ENCODE measurements at regions not wholly inside any gene's neighbourhood (a gene's known extent, or its start where the extent isn't known, plus 50 kb on each side); places are given as distances from the start of the nearest gene placed in this dataset.
"Not testable (repeated sequence)": the region's sequence is repeated elsewhere in the genome, so short reads cannot be mapped to it uniquely, and the experiment has no call there.

DNA sequence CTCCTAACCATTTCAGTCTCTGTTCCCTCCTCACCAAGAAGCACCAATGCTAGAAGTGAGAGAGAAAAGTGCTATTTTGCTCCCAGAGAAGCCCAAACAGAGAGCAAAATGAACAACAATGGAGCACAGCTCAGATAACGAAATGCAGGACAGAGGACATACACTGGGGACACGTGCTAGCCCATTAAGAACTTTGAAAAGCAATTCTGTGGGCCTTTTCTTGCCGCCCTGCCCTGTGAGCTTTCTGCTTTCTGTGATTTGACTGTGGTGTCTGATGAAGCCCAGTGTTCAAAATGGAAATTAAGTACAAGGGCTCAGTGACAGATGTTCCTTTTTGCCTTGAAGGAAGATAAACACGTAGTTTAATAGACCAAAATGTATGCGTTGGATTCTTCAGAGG is 130.8 kb downstream of the S1PR1 start:
- no peak for DNase-seq (ENCODE audit: low read depth in 2 of 2)

DNA sequence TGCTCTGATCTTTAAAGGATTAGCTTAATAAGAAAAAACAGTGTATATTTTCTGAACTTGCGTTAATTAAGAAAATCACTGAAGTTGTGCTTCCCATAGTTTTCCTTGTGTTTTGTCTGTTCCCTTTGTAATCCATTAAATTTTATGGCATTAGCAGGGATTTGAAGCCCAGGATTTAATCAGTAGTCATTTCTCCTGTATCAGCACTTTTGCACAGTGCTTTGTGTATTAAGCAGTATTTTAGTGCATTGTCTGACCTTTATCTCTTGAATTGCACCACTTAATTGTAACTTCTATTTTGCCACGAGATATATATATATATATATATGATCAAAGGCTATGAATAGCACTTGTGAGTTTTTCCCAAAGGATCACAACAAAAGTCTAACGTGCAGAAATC is 133.7 kb downstream of the S1PR1 start:
- no peak for DNase-seq (ENCODE audit: low read depth in 2 of 2)

DNA sequence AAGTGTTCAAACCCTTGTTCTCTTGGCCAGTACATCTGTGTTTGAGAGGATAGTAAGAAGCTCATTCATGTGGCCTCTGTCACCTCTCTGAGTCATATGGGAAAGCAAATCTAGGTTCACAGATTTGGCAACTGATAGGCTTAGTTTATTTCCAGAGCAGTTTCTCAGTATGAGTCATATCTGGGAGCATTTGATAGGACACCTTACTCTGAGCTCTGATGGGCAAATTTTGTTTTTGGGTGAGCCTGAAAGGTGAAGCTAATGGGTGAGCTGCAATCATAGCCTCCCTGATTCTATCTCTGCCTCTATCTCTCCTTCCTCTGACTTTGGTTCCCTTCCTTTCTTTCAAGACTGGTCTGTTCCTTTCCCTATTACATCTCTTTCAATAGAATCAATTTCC is 134.4 kb downstream of the S1PR1 start:
- DNase-seq (ENCODE audit: low read depth in 2 of 2), result no peak

DNA sequence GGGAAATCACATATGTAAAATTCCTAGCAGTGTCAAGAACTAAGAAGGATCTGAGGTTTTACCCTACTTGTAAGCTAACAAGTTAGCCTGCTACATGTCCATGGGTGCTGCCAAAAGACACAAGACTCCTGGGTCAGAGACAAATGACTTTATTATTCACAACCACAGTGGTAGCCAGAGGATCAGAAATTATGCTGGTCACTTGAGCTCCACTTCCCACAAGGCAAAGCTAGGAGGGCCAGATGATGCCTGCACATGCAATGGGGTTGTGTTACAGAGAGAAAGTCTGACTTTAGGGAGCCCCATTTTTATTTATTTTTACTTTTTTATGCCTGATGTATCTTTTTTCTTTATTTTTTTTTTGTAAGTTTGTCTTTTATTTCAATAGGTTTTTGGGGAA is 136.8 kb downstream of the S1PR1 start:
- no peak for DNase-seq (ENCODE audit: low read depth in 2 of 2)

DNA sequence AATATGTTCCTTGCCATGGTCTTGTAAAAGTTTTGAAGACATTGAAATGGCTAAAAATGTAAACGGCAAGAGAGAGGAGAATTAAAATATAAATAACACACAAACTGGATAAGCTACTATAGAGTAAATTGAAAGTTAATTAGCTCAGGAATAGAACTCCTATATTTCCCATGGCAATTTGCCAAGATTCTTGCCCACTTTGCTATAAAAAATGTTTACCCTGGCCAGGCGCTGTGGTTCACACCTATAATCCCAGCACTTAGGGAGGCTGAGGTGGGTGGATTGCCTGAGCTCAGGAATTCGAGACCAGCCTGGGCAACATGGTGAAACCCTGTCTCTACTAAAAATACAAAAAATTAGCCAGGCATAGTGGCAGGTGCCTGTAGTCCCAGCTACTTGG is 138.6 kb downstream of the S1PR1 start:
- not testable (repeated sequence) for DNase-seq (ENCODE audit: low read depth in 2 of 2)

DNA sequence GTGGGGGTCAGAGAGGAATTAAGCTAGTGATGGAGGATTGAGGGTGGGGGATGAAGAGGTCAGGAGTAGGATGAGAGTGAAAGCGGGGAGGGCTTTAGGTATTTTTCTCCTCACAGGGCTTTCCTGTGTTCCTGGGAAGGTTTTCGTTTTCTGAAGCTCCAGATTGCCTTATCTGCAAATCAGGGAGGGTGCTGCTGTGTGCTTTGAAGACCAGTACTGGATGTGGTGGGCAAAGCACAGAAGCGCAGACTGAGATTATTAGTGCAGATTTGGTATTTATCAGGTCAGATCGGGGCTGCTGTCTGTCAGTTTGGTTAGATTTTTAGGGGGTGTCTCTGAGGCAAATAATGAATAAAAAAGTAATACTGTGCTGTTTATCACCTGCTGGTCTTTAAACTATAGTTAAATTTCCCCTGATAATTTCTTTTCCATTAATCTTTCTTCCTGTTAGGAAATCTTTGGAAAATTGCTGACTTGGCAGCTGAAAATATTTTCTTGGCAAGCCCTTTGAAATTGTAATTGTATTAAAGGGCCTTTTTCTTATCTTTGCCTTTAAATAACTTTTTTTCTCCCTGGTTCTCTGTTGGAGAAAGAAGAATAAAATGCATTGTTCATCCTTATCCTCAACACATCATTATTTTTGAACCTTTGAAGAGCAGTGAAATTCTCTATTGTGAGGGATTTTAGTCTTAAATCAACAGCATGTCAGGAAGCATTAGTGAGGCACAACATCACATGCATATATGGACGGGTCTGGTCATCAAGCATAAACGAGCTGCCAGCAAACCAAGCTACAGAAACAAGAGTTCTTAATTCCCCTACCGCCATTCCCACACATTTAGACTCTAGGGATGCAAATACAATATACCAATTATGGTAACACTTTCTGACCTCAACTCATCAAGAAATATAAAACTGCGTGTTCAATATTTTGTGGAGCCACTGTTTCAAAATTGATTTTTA is 139.6 kb downstream of the S1PR1 start:
- DNase-seq (ENCODE audit: low read depth in 2 of 2), result no peak

DNA sequence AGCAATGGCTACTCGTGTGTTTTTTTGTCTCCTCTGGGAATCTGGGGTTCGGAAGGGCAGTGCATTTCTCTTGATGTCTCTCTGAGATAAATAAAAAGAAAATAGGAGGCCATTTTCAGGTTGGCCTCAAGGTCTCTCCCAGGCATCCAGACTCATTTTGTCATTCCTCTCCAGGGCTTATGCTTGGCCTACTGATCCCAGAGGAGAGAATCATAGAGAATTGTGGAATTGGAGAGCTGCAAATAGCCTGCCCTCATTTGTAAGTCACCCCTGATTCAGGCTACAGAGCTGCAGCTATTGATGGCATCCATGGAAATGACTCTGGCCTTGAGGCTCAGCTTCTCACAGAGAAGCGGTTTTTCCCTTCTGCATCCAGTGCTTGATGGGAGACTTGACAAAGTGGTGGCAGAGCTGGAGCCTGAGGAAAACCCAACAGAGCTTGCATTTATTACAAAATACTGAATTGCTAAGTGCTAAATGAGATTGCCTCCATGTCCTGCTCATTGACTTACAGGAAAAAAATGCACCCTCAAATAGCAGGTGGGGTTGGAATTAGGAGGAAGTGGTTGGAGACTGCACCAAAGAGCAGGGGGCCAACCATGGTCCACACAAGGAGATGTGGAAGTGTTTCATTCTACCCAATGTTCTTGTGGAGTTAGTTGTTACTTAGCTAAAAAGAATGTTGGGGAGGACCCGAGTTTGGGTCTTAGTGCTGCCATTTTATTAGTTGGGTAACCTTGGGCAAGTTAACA is 140.4 kb downstream of the S1PR1 start:
- DNase-seq (ENCODE audit: low read depth in 2 of 2), result no peak

DNA sequence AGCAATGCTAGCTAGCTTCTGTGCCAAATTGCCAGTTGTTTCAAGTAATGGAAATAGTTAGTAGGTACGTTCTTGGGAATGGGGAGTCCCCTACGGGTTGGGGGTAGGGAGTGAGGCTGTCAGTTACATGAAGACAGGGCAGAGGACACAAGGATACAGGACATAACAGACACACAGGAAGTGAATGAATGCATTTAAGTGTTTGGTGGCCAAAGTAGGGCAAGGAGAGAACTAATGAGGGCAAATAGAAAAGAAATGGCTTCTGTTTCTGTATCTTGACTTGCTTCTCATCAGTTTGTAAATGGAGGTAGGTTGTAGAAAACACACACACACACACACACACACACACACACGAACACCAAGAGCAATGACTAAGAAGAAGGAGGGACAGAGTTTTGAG is 142.2 kb downstream of the S1PR1 start:
- DNase-seq (ENCODE audit: low read depth in 2 of 2), result no peak

DNA sequence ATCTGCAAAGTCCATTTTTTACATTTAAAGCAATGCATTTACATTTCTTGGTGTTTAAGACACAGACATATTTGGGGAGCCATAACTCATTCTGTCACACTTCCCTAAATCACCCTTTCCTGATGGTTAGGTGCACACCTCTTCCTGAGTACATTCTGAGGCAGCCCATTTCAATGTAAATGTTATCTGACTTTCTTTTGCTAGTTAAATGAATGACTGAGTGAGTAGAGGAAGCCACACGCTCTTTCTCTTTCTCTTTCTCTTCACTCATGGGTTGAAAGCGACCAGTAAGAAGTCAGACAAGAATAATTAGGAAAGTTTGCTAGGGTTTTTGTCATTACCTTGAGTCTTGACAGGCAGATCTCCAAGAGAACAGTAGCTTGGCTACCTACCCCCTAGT is 143.1 kb downstream of the S1PR1 start:
- no peak for DNase-seq (ENCODE audit: low read depth in 2 of 2)

DNA sequence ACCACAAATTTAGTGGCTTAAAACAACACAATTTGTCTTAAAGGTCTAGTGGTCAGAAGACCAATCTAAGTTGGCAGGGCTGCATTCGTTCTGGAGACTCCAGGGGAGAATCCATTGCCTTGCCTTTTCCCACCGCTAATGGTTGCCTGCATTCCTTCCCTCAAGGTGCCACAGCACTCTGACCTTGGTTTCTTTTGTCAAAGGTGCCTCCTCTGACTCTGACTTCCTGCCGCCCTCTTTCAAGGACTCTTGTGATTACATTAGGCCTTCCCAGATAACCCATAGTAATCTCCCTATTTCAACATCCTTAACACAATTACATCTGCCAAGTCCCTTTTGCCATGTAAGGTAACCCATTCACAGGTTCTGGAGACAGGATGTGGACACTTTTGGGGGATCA is 145.3 kb downstream of the S1PR1 start:
- no peak for DNase-seq (ENCODE audit: low read depth in 2 of 2)

DNA sequence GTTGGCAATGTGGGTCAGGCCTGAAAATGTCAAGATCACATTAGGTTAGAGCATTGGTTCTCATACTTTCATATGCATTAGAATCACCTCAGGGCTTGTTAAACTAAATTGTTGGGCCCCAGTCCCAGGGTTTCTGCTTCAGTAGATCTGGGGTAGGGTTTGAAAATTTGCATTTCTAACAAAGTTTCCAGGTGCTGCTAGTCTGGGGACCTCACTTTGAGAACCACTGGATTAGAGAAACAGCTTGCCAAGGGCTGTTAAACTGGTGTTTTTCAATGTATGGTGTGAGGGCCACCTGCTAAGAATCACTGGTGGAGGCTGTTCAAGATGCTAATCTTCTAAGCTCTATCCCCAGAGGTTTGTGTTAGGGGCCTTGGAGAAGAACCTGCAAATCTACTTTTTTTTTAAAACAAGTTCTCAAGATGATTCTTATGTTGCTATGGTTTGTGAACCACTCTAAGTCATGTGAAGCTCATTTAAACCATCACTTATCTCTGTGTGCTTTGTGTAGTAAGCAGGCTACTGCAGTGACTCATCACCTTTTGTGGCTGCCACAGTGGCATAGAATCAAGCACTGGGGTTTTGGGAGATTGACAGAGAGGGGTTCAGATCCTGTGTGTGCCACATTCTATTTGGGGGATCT is 152.2 kb downstream of the S1PR1 start:
- no peak for DNase-seq (ENCODE audit: low read depth in 2 of 2)

DNA sequence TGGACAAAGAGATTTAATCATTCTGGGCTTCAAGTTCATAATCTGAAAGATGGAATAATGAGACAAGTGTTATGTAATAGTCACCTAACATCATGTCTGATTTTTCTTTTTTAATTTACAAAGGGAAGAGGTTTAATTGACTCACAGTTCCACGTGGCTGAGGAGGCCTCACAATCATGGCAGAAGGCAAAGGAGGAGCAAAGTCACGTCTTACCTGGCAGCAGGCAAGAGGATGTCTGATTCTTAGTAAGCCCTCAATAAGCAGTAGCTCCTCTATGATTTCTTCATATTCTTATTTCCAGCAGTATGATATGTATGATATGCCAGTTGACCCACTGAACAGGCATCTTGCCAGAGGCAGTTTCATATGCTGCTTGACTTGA is 152.7 kb downstream of the S1PR1 start:
- no peak for DNase-seq (ENCODE audit: low read depth in 2 of 2)

DNA sequence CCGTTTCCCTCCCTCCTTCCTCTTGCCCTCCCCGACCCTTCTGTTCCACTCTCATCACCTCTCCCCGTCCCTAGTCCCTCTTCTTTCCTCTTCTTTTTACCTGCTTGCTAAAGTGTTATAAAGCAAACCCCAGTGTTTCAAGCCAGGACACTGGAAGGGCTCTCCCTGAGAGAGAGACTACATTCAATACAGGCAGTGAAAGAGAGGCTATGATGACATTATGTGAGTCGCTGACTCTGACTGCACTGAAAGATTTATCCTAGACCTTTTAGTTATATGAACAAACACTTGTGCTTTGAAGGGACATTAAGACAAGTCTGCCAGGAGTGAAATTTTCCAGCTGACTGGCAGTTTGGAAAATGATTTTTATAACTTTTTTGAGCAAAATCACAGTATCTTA is 155.7 kb downstream of the S1PR1 start:
- no peak for DNase-seq (ENCODE audit: low read depth in 2 of 2)

DNA sequence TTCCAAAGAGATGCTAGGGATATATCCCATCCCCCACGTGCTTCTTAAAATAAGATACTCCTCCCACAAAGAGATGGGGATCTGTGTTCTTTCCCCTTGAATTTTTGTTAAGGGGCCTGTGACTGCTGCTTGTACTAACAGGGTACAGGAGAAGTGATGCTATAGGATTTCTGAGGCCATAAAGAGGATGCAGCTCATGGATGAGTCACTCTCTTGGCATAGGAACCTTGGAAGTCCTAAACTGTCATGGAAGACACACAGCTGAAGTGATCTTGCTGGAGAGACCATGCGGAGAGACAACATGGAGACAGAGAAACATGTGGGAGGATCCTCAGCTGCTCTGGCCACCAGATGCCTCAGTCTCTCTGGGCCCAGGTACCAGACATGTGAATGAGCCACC is 157.2 kb downstream of the S1PR1 start:
- no peak for DNase-seq (ENCODE audit: low read depth in 2 of 2)

DNA sequence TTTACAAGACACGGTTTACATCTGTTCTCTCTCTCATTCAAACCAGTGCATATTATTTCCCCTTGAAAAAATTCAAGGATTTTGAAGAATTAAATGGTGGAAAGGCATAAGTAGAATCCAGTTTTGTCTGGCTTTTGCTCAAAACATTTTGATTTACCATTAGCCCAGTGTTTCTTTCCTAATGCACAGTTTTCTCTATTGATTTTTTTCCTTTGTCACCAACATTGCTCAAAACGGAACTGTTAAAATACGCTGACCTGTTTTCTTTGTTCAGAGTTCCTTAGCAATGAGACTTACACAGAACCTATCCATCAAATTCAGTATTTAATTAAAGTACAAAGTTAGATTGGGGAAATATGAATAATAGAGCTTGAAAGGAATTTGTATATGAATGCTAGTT is 162.4 kb downstream of the S1PR1 start:
- DNase-seq (ENCODE audit: low read depth in 2 of 2), result no peak

DNA sequence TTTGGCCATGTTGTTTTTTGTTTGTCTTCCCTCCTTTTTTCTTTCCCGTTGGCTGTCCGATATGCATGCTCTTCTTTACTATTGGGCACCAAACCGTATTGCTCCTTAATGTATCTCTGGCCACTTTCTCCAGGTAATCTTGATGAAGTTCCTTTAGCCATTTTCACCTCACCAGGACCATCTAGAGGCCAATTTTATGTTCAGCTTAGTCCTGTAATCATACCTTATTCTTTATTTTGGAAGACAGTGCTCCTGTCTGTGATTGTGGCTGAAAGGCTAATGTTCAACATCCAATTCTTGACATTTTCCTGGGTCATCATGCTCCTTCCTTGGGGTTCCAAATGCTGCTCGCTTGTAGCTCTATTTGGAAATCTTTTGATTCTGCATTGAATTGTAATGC is 169.5 kb downstream of the S1PR1 start:
- DNase-seq (ENCODE audit: low read depth in 2 of 2), result no peak

DNA sequence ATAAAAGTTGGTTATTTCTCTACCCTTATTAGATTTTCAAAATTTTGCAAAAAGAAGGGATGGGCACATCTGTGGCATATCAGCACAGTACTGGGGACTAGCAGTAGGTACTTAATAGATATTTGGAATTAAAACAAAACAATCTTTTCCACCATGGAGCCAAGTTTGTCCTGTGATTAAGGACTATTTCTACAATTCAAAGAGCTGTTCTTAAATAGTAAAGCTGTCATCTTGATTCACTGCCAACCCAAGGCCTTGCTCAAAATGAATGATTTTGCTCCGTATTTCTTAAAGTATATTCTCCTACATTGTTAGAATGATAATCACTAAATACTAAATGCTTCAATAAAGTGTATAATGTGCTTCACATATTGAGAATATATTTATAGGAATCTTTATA is 169.9 kb downstream of the S1PR1 start:
- DNase-seq (ENCODE audit: low read depth in 2 of 2), result no peak

DNA sequence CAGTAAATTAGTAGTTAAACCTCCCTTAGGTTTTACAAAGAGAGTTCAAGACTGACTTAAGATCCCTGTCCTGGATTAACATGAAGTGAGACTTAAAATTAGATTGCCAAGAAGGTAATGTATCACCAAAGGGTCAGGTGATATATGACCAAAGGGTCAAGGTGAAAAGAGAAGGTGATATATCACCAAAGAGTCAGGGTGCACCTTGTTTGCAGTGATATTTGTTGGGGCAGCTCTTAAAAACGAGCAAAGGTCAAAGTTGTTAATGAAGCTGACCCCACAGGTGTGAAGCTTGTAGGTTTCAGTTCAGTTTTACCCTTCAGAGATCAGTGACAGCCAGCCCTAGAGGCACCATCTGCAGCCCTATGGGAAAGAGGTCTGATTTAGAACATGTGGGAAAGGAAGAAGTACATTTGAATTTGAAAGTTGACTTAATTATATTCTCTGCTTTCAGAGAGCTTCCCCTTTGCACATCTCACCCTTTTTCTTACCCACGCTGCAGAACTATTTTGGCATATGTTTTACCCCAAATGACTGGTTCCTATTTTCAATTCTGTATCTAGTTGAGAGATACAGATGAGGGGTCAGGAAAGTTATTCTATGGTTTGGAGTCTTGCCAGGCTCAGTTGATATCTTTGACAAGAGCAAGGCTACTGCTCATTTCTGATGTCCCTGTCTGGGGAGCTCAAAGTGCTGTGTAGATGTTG is 170.8 kb downstream of the S1PR1 start:
- no peak for DNase-seq (ENCODE audit: low read depth in 2 of 2)

DNA sequence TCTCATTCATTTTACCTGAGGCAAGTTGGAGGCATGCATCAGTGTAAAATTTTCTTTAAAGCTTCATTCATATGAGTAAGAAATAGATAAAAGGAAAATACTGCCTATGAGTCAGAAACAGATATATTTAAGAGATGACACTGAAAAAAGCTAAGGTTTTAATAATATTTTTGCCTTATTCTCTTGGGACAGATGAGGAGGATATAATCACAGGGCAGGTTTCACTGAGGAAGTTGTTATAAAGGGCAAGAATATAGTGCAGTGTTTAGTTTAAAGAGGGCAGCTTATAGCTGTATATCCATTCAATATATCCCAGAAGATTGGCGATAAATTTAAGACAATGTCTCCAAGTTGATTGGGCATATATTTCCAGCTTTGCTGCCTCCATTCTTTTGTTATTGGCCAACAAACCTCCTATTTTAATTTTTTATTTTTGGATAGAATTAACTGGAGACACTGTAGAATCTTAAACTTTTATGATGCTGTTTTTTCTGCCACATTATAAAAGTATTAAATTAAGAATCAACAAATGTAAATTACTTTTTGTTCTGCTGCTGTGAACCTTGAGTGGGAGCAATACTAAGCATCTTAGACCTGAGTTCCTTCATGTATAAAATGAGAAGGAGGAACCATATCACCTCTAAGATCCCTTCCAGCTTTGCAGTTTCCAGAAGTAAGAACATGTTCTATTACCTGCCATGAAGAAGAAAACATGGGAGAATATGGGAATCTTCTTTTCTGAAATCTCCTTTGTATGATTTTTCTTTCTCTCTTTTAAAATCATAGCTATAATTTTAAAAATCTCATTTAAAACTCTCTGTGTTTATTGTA is 171.6 kb downstream of the S1PR1 start:
- no peak for DNase-seq (ENCODE audit: low read depth in 2 of 2)

DNA sequence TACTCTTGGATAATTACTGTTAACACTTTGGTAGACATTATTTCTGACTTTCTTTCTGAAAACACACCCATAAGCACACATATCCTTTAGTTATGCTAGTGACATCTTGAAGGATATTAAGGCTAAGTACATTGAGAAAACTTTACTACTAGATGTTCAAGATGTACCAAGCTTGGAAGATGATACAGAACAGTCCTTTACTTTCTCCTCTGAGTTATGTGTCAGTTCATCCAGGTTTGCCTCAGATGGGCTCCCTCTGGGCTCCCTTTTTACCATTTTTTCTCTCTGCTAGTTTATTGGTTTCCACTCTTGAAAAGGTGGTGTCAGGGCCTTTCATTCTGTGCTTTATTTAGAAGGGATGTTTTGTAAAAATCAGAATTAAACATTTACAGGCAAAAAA is 172.3 kb downstream of the S1PR1 start:
- DNase-seq (ENCODE audit: low read depth in 2 of 2), result no peak
